NB4 (cell line): ENCODE measurements at regions not wholly inside any gene's neighbourhood (a gene's known extent, or its start where the extent isn't known, plus 50 kb on each side); places are given as distances from the start of the nearest gene placed in this dataset.

Experiments used
- DNase-seq: peaks from one replicate; pipeline ENCODE4 v3.0.0; 2010; ENCODE audit warnings: low read depth
- H3K4me3 ChIP-seq: one replicate; pipeline ENCODE4 v1.5.1; 2011; ENCODE audit warnings: mild to moderate bottlenecking, low read depth, low read length, moderate library complexity
- MYC ChIP-seq: IDR thresholded peaks from 2 replicates; pipeline ENCODE4 v1.6.1; 2011; ENCODE audit warnings: low read depth, low read length
- POLR2A ChIP-seq: IDR thresholded peaks from 2 replicates; pipeline ENCODE4 v1.6.1; 2011; ENCODE audit warnings: mild to moderate bottlenecking; ENCODE audit not compliant: insufficient read length; ENCODE audit errors: extremely low read depth
- TF ChIP-seq, protein P1 (sequence below): IDR thresholded peaks from 2 replicates; pipeline ENCODE4 v1.6.1; 2011; ENCODE audit warnings: low read depth, low read length
- TF ChIP-seq, protein P2 (sequence below): IDR thresholded peaks from one replicate; pipeline ENCODE4 v1.5.1; 2012; ENCODE audit warnings: low read depth, low read length

- TF ChIP-seq, protein P1, sequence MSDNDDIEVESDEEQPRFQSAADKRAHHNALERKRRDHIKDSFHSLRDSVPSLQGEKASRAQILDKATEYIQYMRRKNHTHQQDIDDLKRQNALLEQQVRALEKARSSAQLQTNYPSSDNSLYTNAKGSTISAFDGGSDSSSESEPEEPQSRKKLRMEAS, result no peak
- TF ChIP-seq MYC, result no peak
- TF ChIP-seq, protein P2, sequence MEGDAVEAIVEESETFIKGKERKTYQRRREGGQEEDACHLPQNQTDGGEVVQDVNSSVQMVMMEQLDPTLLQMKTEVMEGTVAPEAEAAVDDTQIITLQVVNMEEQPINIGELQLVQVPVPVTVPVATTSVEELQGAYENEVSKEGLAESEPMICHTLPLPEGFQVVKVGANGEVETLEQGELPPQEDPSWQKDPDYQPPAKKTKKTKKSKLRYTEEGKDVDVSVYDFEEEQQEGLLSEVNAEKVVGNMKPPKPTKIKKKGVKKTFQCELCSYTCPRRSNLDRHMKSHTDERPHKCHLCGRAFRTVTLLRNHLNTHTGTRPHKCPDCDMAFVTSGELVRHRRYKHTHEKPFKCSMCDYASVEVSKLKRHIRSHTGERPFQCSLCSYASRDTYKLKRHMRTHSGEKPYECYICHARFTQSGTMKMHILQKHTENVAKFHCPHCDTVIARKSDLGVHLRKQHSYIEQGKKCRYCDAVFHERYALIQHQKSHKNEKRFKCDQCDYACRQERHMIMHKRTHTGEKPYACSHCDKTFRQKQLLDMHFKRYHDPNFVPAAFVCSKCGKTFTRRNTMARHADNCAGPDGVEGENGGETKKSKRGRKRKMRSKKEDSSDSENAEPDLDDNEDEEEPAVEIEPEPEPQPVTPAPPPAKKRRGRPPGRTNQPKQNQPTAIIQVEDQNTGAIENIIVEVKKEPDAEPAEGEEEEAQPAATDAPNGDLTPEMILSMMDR, result no peak
- no peak for TF ChIP-seq POLR2A
- DNase-seq, result no peak
- H3K4me3 ChIP-seq, result no peak overlapping the region
Observed at GRCh38 chr1:98044071-98044697, 123.3 kb upstream of the DPYD start.

DNA sequence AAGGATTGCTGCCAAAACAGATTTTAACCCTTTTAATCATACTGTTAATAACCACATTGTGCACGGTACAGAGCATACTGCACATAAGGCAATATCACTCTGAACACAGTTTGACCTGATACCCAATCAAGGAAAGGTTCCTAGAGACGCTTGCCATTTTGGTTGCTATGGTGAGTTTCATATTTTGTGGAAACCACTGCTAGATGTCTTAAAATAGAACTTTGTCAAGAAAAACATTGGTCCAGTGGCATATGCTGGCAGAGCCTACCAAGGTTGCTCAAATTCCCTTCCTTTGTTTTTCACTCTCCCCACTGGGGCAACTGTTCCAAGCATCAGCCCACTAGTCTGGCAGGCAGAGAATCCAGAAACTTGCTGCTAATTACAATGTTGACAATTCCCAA, 114.8 kb upstream of the DPYD start:
- no peak overlapping the region for H3K4me3 ChIP-seq
- no peak for DNase-seq
- TF ChIP-seq MYC, result no peak

GRCh38 chr1:98034505-98034904, 113.7 kb upstream of the DPYD start:
- TF ChIP-seq, protein P1, result no peak
- TF ChIP-seq, protein P2, result no peak
- TF ChIP-seq POLR2A (no peak), MYC (no peak)
- DNase-seq, result no peak
- H3K4me3 ChIP-seq, result no peak overlapping the region

GRCh38 chr1:98032958-98033357, 112.1 kb upstream of the DPYD start:
- no peak for DNase-seq
- no peak for TF ChIP-seq MYC
- H3K4me3 ChIP-seq, result no peak overlapping the region

DNA sequence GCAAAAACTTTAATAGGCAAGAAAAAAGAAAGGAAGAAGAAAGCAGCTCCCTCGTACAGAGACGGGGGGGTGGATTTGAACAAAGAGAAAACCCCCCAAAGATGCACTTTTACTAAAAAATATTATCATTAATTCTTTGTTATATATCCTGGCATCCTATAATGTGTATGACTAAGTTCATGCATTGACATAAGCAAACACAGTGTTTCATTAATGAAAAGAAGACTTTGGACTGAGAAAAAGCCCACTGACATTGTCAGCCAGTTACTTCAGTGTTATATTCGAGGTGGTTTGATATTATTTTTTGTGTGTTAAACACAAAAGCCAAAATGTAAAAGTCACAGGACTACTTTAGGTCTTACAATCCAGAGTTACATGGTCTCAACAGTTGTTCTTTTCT, 110.1 kb upstream of the DPYD start:
- no peak for DNase-seq
- TF ChIP-seq, protein P1, result no peak
- TF ChIP-seq POLR2A, result no peak
- TF ChIP-seq, protein P2, result no peak
- TF ChIP-seq MYC, result no peak
- no peak overlapping the region for H3K4me3 ChIP-seq

DNA sequence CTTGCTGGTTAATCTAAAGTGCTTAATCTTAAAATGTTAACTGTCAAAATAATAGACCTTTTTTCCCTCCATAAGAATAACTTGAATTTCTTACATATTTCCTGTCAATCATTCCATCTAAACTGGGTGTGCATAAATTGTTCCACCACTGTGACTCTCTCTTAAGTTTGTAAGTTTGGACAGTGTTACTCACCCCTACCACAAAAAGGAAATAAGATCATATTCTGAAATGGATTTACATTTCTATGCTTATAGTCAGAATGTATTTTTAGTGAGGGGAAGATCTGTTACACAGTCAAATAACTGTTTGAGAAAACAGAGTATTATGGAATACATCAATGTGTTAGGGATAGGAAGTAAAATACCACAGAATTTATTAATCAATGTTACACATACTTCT, 109.6 kb upstream of the DPYD start:
- TF ChIP-seq MYC (no peak), POLR2A (no peak)
- TF ChIP-seq, protein P1, result no peak
- TF ChIP-seq, protein P2, result no peak
- no peak overlapping the region for H3K4me3 ChIP-seq
- DNase-seq, result no peak

DNA sequence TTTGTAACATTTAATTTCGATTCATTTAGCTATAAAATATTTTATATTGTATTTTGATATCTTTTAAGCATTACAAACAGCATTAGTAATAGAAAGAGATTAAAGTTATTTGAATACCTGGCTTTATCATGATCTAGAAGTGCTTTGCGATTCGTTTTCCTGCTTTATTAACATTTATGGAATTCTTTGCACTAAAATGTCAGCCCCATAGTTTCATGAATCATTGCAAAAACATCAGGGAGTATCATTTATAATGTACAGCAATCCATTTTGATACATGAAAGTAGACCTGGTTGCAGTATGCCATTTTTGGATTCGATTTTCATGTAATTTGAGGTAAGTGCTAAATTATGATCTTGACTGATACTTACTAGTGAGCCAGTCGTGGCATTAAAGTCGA, 108.0 kb upstream of the DPYD start:
- H3K4me3 ChIP-seq, result no peak overlapping the region
- TF ChIP-seq, protein P2, result no peak
- TF ChIP-seq POLR2A, result no peak
- no peak for TF ChIP-seq MYC
- TF ChIP-seq, protein P1, result no peak
- no peak for DNase-seq
